SU-DHL-6 (cell line): ENCODE measurements at regions not wholly inside any gene's neighbourhood (a gene's known extent, or its start where the extent isn't known, plus 50 kb on each side); places are given as distances from the start of the nearest gene placed in this dataset.

ENCODE experiments used
- CTCF ChIP-seq: fragments of 200-600 bp; sonication (generic); IDR thresholded peaks from one replicate; pipeline ENCODE4 v1.5.1; 2017; ENCODE audit warnings: antibody characterized with exemption, mild to moderate bottlenecking, low read length, moderate library complexity; ENCODE audit not compliant: insufficient read depth, poor library complexity, severe bottlenecking
- EZH2phosphoT487 ChIP-seq: fragments of 200-600 bp; sonication (generic), shearing (Covaris generic); conservative IDR thresholded peaks from 2 replicates; pipeline ENCODE4 v1.6.1; 2018; ENCODE audit warnings: mild to moderate bottlenecking, antibody characterized with exemption, low read length, moderate library complexity, mixed read lengths

- TF ChIP-seq CTCF (no peak), EZH2phosphoT487 (no peak)
Measured at GRCh38 chr11:10979529-10979928, 121.7 kb upstream of the ZBED5 start.
